ENCODE measurements at regions not wholly inside any gene's neighbourhood (a gene's known extent, or its start where the extent isn't known, plus 50 kb on each side); places are given as distances from the start of the nearest gene placed in this dataset.

DNA sequence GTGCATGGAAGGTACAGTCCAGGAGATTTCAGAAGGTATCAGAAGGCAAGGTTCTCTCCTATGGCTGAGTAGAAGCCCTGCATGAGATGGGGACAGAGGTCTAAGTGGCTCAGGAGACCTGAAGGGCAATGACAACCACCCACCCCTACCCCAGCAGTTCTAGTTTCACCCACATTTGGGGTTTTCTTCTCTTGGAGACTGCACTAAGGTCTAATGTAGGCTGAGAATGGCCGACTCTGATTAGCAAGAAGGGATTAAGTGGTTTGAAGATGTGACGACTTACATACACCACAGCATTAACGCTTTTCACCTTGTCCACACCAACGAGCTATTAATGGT is 71.7 kb upstream of the SOX5 start:
- no peak for DNase-seq (ENCODE audit: extremely low spot score)
- TF ChIP-seq BHLHE40 (IDR thresholded peaks at IDR 0.05; ENCODE audit: borderline replicate concordance), result no peak
- ChIA-PET CTCF (no interaction called here), POLR2A (no interaction called here)

DNA sequence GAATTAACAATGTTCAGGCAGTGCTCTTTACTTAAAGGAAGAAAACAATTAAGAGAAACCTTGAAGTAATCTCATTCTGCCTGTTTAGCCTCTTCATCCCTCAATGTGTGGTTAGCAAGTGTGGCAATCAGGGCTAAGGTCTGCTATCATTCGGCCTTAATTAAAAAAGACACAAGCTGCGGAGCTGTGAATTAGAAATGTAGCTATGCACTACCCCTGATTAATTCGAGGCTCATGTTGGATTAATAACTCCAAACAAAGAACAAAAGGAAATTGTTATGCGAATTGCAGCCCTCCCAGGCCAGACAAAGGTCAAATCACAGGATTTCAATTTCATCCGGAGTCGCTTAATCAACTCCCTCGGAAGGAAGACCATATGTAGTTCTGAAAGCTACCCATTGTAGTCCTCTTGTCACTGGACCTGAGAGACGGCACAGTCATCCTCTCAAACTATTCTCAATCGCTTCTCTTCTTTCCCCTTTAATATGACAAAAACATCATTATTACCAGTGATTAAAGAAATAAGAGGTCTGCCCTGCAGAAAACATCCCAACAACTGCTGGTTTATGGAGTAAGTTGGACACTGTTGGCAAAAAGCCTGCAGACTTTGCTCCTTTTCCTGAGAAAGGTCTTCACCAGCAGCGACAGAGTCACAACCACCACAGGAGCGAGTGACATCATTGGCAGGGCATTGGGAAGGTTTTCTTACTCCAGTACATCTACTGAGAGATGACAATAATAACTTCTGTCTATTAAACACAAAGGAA is 71.1 kb upstream of the SOX5 start:
- CTCF ChIA-PET, result no interaction called here
- POLR2A ChIA-PET, result no interaction called here
- TF ChIP-seq NFRKB (IDR thresholded peaks at IDR 0.05) (no peak), HDGF (IDR thresholded peaks at IDR 0.05; ENCODE audit: borderline replicate concordance) (no peak)
- no peak for DNase-seq (ENCODE audit: extremely low spot score)

DNA sequence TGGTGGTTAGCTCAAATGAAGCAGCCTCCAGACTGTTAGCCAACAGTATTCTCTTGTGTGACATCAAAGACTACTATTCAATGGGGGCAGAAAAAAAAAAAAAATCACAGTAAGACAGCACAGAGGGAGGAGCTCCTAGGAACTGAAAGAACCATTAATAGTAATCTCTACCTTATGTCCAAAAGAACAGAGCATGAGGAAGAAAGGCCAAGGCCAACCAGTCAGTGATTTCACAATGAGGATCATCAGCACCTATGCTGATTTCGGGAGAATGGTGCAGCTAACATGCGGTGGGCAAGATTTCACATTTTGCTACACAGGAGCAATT is 66.3 kb upstream of the SOX5 start:
- CTCF ChIA-PET, result no interaction called here
- TF ChIP-seq NFRKB (IDR thresholded peaks at IDR 0.05) (no peak), SP1 (IDR thresholded peaks at IDR 0.05) (no peak), HDGF (IDR thresholded peaks at IDR 0.05; ENCODE audit: borderline replicate concordance) (no peak), ELF4 (IDR thresholded peaks at IDR 0.05) (no peak), SUZ12 (IDR thresholded peaks at IDR 0.05) (no peak), FOXM1 (IDR thresholded peaks at IDR 0.05; ENCODE audit: borderline replicate concordance) (no peak), FOXA1 (IDR thresholded peaks at IDR 0.05) (no peak), BHLHE40 (IDR thresholded peaks at IDR 0.05; ENCODE audit: borderline replicate concordance) (no peak), FOXK2 (IDR thresholded peaks at IDR 0.05) (no peak), LEF1 (IDR thresholded peaks at IDR 0.05; ENCODE audit: borderline replicate concordance) (no peak), ZNF384 (IDR thresholded peaks at IDR 0.05) (no peak)
- TF ChIP-seq, protein P1, sequence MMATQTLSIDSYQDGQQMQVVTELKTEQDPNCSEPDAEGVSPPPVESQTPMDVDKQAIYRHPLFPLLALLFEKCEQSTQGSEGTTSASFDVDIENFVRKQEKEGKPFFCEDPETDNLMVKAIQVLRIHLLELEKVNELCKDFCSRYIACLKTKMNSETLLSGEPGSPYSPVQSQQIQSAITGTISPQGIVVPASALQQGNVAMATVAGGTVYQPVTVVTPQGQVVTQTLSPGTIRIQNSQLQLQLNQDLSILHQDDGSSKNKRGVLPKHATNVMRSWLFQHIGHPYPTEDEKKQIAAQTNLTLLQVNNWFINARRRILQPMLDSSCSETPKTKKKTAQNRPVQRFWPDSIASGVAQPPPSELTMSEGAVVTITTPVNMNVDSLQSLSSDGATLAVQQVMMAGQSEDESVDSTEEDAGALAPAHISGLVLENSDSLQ (IDR thresholded peaks at IDR 0.05), result no peak
- POLR2A ChIA-PET, result no interaction called here
- no peak for DNase-seq (ENCODE audit: extremely low spot score)

DNA sequence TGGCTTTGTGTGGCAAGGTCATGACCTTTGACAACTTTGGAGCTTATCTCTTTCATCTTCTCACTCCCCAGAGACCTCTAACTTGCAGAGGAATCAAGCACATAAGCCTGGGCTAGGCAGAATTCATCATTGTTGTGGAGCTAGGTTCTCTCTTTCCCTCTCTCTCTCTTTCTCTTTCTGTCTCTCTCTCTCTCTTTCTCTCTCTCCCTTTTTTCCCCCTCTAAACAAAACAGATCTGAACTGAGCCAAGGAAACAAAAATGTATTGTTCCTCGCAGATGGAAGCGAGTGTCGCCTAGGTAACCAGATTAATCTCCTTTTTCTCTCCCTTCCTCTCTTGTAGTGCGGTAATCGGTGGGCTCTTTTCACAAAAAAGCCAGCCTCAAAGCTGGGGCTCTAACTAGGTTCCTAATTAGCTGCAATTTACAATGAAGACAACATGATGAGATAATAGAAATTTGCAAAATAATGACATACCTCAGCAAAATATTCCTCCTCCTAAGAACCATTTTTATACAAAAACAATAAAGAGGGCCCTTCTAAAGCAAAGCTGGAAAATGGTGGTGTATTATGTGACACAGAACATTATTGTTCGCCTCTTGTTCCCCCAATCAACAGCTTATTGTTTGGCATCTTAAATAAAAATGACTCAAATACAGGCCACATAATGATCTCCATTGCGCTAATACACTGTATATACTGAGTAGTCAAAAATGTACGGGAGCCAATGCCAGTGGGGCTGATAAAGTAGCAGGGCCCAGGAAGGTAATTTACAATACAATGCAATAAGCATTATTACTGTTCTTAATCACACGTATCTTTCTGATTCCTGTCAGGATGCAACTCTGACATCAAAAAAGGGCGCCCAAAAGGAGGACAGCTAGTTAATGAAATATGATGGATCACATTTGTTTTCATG is 65.7 kb upstream of the SOX5 start:
- DNase-seq (ENCODE audit: extremely low spot score), result no peak
- no peak for TF ChIP-seq SP1 (IDR thresholded peaks at IDR 0.05)
- POLR2A ChIA-PET, result no interaction called here
- CTCF ChIA-PET, result interaction anchor here (0.6 kb wide), 1 partner anchor 10 kb away, joined by 3 read pairs; no protein-coding TSS in a partner anchor

DNA sequence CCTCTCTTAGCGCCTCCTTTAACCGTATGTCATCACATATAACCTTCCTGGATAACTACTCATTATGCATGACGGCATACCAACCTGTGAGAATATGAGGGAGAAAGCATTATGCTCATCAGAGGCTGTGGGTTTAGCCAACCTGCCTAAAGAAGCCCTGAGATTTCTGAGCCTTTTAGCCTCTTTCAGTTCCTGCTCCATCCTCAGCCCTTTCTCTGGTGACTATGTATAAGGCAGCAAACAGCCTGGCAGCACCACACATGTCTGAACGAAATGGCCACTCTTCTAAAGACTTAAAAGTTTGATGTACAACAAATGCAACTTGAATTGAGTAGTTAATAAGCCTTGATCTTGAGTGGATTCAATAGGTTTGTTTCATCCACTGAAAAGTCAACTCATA is 64.8 kb upstream of the SOX5 start:
- ChIA-PET POLR2A (no interaction called here), CTCF (interaction anchor here (0.6 kb wide), 2 partner anchors 9 to 104 kb away, joined by 3 read pairs; no protein-coding TSS in a partner anchor)
- no peak for DNase-seq (ENCODE audit: extremely low spot score)
- TF ChIP-seq SUZ12 (IDR thresholded peaks at IDR 0.05), result no peak
- TF ChIP-seq FOXK2 (IDR thresholded peaks at IDR 0.05), result no peak
- TF ChIP-seq ELF4 (IDR thresholded peaks at IDR 0.05), result no peak
- no peak for TF ChIP-seq ARNT (IDR thresholded peaks at IDR 0.05)
- TF ChIP-seq SP1 (IDR thresholded peaks at IDR 0.05), result no peak
- TF ChIP-seq FOXM1 (IDR thresholded peaks at IDR 0.05; ENCODE audit: borderline replicate concordance), result no peak
- TF ChIP-seq ZNF384 (IDR thresholded peaks at IDR 0.05), result no peak
- no peak for TF ChIP-seq HDGF (IDR thresholded peaks at IDR 0.05; ENCODE audit: borderline replicate concordance)
- TF ChIP-seq BHLHE40 (IDR thresholded peaks at IDR 0.05; ENCODE audit: borderline replicate concordance), result no peak
- no peak for TF ChIP-seq FOXA1 (IDR thresholded peaks at IDR 0.05)
- TF ChIP-seq LEF1 (IDR thresholded peaks at IDR 0.05; ENCODE audit: borderline replicate concordance), result no peak
- TF ChIP-seq CTBP1 (IDR thresholded peaks at IDR 0.05; ENCODE audit: borderline replicate concordance), result no peak
- no peak for TF ChIP-seq L3MBTL2 (conservative IDR thresholded peaks at IDR 0.05)

DNA sequence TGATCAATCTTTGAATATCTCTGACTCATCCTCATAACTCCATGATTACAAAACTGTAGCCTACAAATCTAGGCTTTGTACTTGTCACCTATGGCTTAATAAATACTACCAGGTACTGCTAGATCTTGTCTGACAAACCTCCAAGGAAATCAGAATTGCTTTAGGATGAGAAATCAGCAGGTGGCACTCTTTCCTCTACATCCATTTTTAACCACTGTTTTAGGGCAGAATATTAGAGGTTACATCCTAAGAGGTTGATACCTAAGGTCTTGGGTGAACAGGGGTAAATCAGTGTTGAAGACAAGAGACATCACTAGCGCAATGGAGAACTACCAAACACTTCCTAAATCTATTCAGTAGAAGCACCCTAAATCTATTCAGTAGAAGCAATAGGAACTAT is 63.1 kb upstream of the SOX5 start:
- TF ChIP-seq NFRKB (IDR thresholded peaks at IDR 0.05), result no peak
- TF ChIP-seq TARDBP (IDR thresholded peaks at IDR 0.05), result no peak
- TF ChIP-seq BHLHE40 (IDR thresholded peaks at IDR 0.05; ENCODE audit: borderline replicate concordance), result no peak
- no peak for TF ChIP-seq L3MBTL2 (conservative IDR thresholded peaks at IDR 0.05)
- no peak for TF ChIP-seq LEF1 (IDR thresholded peaks at IDR 0.05; ENCODE audit: borderline replicate concordance)
- no peak for TF ChIP-seq HDGF (IDR thresholded peaks at IDR 0.05; ENCODE audit: borderline replicate concordance)
- TF ChIP-seq FOXK2 (IDR thresholded peaks at IDR 0.05), result no peak
- TF ChIP-seq FOXM1 (IDR thresholded peaks at IDR 0.05; ENCODE audit: borderline replicate concordance), result no peak
- TF ChIP-seq FOXA1 (IDR thresholded peaks at IDR 0.05), result no peak
- no peak for TF ChIP-seq SUZ12 (IDR thresholded peaks at IDR 0.05)
- no peak for TF ChIP-seq SP1 (IDR thresholded peaks at IDR 0.05)
- CTCF ChIA-PET, result interaction anchor here (0.6 kb wide), 1 partner anchor 583 kb away, joined by 3 read pairs; no protein-coding TSS in a partner anchor
- no peak for DNase-seq (ENCODE audit: extremely low spot score)
- POLR2A ChIA-PET, result interaction anchor here (0.6 kb wide), 1 partner anchor 57 kb away, joined by 4 read pairs; no protein-coding TSS in a partner anchor

DNA sequence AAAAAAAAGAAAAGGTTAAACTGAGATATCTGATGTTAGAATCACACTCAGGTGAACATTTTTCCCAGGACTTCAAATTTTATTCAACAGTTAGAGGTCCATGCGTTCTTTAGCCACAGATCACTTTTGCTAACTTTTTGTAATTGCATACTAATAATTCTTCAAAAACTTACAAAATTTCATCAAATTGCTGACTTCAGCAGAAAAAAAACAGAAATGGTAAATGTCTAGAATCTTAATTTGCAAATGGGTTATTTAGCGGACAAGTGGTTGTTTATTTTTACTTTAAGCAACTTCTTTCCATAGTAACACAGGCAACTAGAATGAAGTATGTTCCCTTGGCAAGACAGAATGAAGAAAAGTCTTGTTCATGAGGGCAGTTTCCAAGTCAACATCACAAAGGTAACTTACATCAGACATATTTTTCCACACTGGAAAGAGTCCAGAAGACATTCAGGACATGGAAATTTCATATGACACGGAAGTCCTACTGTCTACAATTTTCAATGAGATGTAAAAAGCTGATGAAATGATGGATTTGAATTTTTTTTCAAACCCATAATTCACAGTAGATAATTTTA is 62.5 kb upstream of the SOX5 start:
- ChIA-PET POLR2A (no interaction called here), CTCF (no interaction called here)
- no peak for TF ChIP-seq TARDBP (IDR thresholded peaks at IDR 0.05)
- no peak for TF ChIP-seq LEF1 (IDR thresholded peaks at IDR 0.05; ENCODE audit: borderline replicate concordance)
- TF ChIP-seq ELF4 (IDR thresholded peaks at IDR 0.05), result no peak
- no peak for TF ChIP-seq L3MBTL2 (conservative IDR thresholded peaks at IDR 0.05)
- TF ChIP-seq BHLHE40 (IDR thresholded peaks at IDR 0.05; ENCODE audit: borderline replicate concordance), result no peak
- TF ChIP-seq SUZ12 (IDR thresholded peaks at IDR 0.05), result no peak
- no peak for TF ChIP-seq CTBP1 (IDR thresholded peaks at IDR 0.05; ENCODE audit: borderline replicate concordance)
- no peak for TF ChIP-seq FOXA1 (IDR thresholded peaks at IDR 0.05)
- no peak for TF ChIP-seq ARNT (IDR thresholded peaks at IDR 0.05)
- TF ChIP-seq FOXK2 (IDR thresholded peaks at IDR 0.05), result no peak
- no peak for TF ChIP-seq HDGF (IDR thresholded peaks at IDR 0.05; ENCODE audit: borderline replicate concordance)
- no peak for TF ChIP-seq NFRKB (IDR thresholded peaks at IDR 0.05)
- no peak for TF ChIP-seq FOXM1 (IDR thresholded peaks at IDR 0.05; ENCODE audit: borderline replicate concordance)
- TF ChIP-seq, protein P1 (IDR thresholded peaks at IDR 0.05), result no peak
- TF ChIP-seq SP1 (IDR thresholded peaks at IDR 0.05), result no peak
- no peak for TF ChIP-seq ZNF384 (IDR thresholded peaks at IDR 0.05)

More for the DNA sequence above, 62.5 kb upstream of the SOX5 start:
- DNase-seq (ENCODE audit: extremely low spot score), result no peak
